K562 (cell line): ENCODE measurements at regions not wholly inside any gene's neighbourhood (a gene's known extent, or its start where the extent isn't known, plus 50 kb on each side); places are given as distances from the start of the nearest gene placed in this dataset.

Source experiments
- ATAC-seq: fragments of 200-7000 bp; cut with Tn5 transposase; 3 replicates; pipeline ENCODE4 v1.9.1; 2020; ENCODE audit warnings: moderate library complexity
- BruUV-seq: library from RNA; stranded (reverse); fragments of 400-500 nt; replicated peaks from 2 replicates; lab custom pipeline; 2021; lab: Mats Ljungman, UMichigan
- CTCF ChIA-PET: fragments of 300-600 bp; formaldehyde crosslinking; extraction: SDS; loops from one replicate; lab custom pipeline; 2021; ENCODE audit warnings: low intra/inter-chr PET ratio; lab: Yijun Ruan, JAX
- POLR2A ChIA-PET: fragments of 300-600, 350-650 bp; sonication (Branson Sonifier 250); formaldehyde crosslinking; extraction: SDS; loops from one replicate; lab custom pipeline; 2021; ENCODE audit warnings: antibody characterized with exemption, inconsistent platforms; lab: Yijun Ruan, JAX
- DNase-seq, 4 experiments: peaks; one replicate each; pipeline versions ENCODE4 v3.0.0 to v3.0.0-alpha.2; 2011 to 2018; ENCODE audit warnings: low spot score in 3 of 4, mixed read lengths in 3 of 4; ENCODE audit errors: extremely low read depth in 1 of 4
- FAIRE-seq: peaks from 2 replicates; lab custom pipeline; 2011; peaks lifted over from hg19 to GRCh38; lab: Jason Lieb, UNC
- H2AFZ ChIP-seq: 2 replicates; pipeline ENCODE4 v1.6.0; 2011; ENCODE audit warnings: low read depth, low read length, control low read depth, inconsistent platforms
- H3K27ac ChIP-seq: fragments of 200-600 bp; 3 replicates; pipeline ENCODE4 v1.8.0; 2011; ENCODE audit warnings: low read depth, mild to moderate bottlenecking, control low read depth, inconsistent platforms, low read length, moderate library complexity, mixed read lengths; ENCODE audit errors: extremely low read depth
- H3K27me3 ChIP-seq, 2 experiments: fragments of 300-600 bp in 1 of 2; 2 replicates in 1 of 2; 3 replicates in 1 of 2; pipeline versions ENCODE4 v1.6.0 to v1.8.0; 2011; ENCODE audit warnings: inconsistent platforms in 2 of 2, low read length in 2 of 2, mild to moderate bottlenecking in 1 of 2, mixed read lengths in 1 of 2, moderate library complexity in 1 of 2; ENCODE audit not compliant: control insufficient read depth in 2 of 2, insufficient read depth in 2 of 2
- H3K36me3 ChIP-seq: fragments of 300-600 bp; 3 replicates; pipeline ENCODE4 v1.8.0; 2011; ENCODE audit warnings: mild to moderate bottlenecking, low read length, inconsistent platforms; ENCODE audit not compliant: control insufficient read depth, insufficient read depth
- H3K4me1 ChIP-seq, 2 experiments: fragments of 200-600 bp in 1 of 2; replicated peaks in 1 of 2; 2 replicates in 1 of 2; 3 replicates in 1 of 2; pipeline versions ENCODE4 v1.5.1 to v1.8.0; 2011; ENCODE audit warnings: inconsistent platforms in 2 of 2, low read length in 2 of 2, mild to moderate bottlenecking in 1 of 2, mixed read lengths in 1 of 2, moderate library complexity in 1 of 2; ENCODE audit not compliant: control insufficient read depth in 2 of 2, insufficient read depth in 2 of 2
- H3K4me2 ChIP-seq: 2 replicates; pipeline ENCODE4 v1.6.1; 2011; ENCODE audit warnings: low read length, control low read depth, inconsistent platforms, mixed read lengths; ENCODE audit not compliant: insufficient read depth
- H3K4me3 ChIP-seq: fragments of 200-600 bp; sonication (generic), shearing (Covaris generic); 2 replicates; pipeline ENCODE4 v1.5.1; 2016; ENCODE audit warnings: control low read depth, inconsistent platforms
- H3K79me2 ChIP-seq: fragments of 200-600 bp; 3 replicates; pipeline ENCODE4 v1.8.0; 2011; ENCODE audit warnings: low read length, inconsistent platforms; ENCODE audit not compliant: control insufficient read depth, insufficient read depth
- H3K9ac ChIP-seq, 2 experiments: 2 replicates each; pipeline versions ENCODE4 v1.6.0 to v1.6.1; 2011; ENCODE audit warnings: low read depth in 2 of 2, low read length in 2 of 2, control low read depth in 1 of 2, inconsistent platforms in 1 of 2, mild to moderate bottlenecking in 1 of 2, mixed read lengths in 1 of 2; ENCODE audit not compliant: insufficient read depth in 1 of 2
- H3K9me1 ChIP-seq: one replicate; pipeline ENCODE4 v1.6.0; 2011; ENCODE audit warnings: inconsistent platforms, mild to moderate bottlenecking, low read length, moderate library complexity; ENCODE audit not compliant: control insufficient read depth, insufficient read depth
- H3K9me3 ChIP-seq: replicated peaks from 2 replicates; pipeline ENCODE4 v1.5.1; 2011; ENCODE audit warnings: low read depth, low read length, inconsistent platforms; ENCODE audit not compliant: control insufficient read depth, insufficient read depth
- H4K20me1 ChIP-seq: replicated peaks from 2 replicates; pipeline ENCODE4 v1.6.1; 2011; ENCODE audit warnings: low read length, inconsistent platforms, mixed read lengths; ENCODE audit not compliant: control insufficient read depth, insufficient read depth
- FOXM1 ChIP-seq, 2 experiments: fragments of 450-650 bp in 1 of 2; sonication (generic) in 1 of 2; formaldehyde crosslinking in 1 of 2; IDR thresholded peaks; 2 replicates each; pipeline versions ENCODE4 v1.6.1 to v1.9.0; 2017 to 2022; ENCODE audit warnings: low read depth in 2 of 2, mild to moderate bottlenecking in 2 of 2, missing genetic modification reagents in 1 of 2, moderate library complexity in 1 of 2
- HDAC2 ChIP-seq: fragments of 450-650 bp; IDR thresholded peaks from 2 replicates; pipeline ENCODE4 v1.6.1; 2016; ENCODE audit warnings: mild to moderate bottlenecking
- ILF3 ChIP-seq: fragments of 450-650 bp; IDR thresholded peaks from 2 replicates; pipeline ENCODE4 v1.6.1; 2018; ENCODE audit warnings: antibody characterized with exemption, mild to moderate bottlenecking, moderate library complexity, borderline replicate concordance
- KAT2B ChIP-seq: IDR thresholded peaks from one replicate; pipeline ENCODE4 v1.6.1; 2012; ENCODE audit warnings: low read depth, mild to moderate bottlenecking, control low read depth, inconsistent platforms, low read length, moderate library complexity
- L3MBTL2 ChIP-seq: fragments of 450-650 bp; IDR thresholded peaks from 2 replicates; pipeline ENCODE4 v1.6.1; 2016; ENCODE audit warnings: mild to moderate bottlenecking, moderate library complexity
- MEF2A ChIP-seq: IDR thresholded peaks from 2 replicates; pipeline ENCODE4 v1.6.1; 2011; ENCODE audit warnings: low read depth, mild to moderate bottlenecking, low read length, moderate library complexity; ENCODE audit not compliant: control insufficient read depth
- MTA2 ChIP-seq: fragments of 450-650 bp; IDR thresholded peaks from 2 replicates; pipeline ENCODE4 v1.6.1; 2016; ENCODE audit warnings: low read depth
- NBN ChIP-seq: fragments of 450-650 bp; IDR thresholded peaks from 2 replicates; pipeline ENCODE4 v1.6.1; 2016; ENCODE audit warnings: low read depth, mild to moderate bottlenecking
- SMAD1 ChIP-seq: fragments of 150-350 bp; IDR thresholded peaks from 2 replicates; pipeline ENCODE4 v1.6.1; 2014; ENCODE audit warnings: low read length, low read depth; ENCODE audit not compliant: partially characterized antibody
- SRF ChIP-seq, 2 experiments: fragments of 250-450, 450-650 bp in 1 of 2; sonication (Bioruptor Pico) in 1 of 2; sonication (generic) in 1 of 2; formaldehyde crosslinking; IDR thresholded peaks; 2 replicates each; pipeline versions ENCODE4 v1.5.0 to v1.5.1; 2020 to 2022; ENCODE audit warnings: mild to moderate bottlenecking in 1 of 2, missing genetic modification reagents in 1 of 2
- TRIM28 ChIP-seq: fragments of 450-650 bp; IDR thresholded peaks from 2 replicates; pipeline ENCODE4 v1.6.1; 2017
- WGBS: fragments of 100-300 bp; shearing (Covaris generic); methylation state at CpG from one replicate; pipeline ENCODE4 v1.1.6; 2016; ENCODE audit warnings: low coverage, mixed read lengths; ENCODE audit not compliant: insufficient coverage; ENCODE audit errors: missing lambda C conversion rate; 5-methylcytosine and 5-hydroxymethylcytosine counted together
- in situ Hi-C: fragments of 300-500 bp; cut with MboI; formaldehyde crosslinking; loops from 4 replicates; pipeline ENCODE4 v1.15.0; 2018; ENCODE audit warnings: inconsistent platforms, mixed read lengths
- intact Hi-C: fragments of 100-400 bp; cut with micrococcal nuclease; formaldehyde crosslinking; loops from 2 replicates; pipeline ENCODE4 v1.14.2; 2022
- TF ChIP-seq, protein P1 (sequence below): fragments of 250-450 bp; sonication (Bioruptor Pico); IDR thresholded peaks from 2 replicates; pipeline ENCODE4 v1.8.0; 2022; ENCODE audit warnings: inconsistent platforms, mild to moderate bottlenecking, moderate library complexity, borderline replicate concordance

DNA sequence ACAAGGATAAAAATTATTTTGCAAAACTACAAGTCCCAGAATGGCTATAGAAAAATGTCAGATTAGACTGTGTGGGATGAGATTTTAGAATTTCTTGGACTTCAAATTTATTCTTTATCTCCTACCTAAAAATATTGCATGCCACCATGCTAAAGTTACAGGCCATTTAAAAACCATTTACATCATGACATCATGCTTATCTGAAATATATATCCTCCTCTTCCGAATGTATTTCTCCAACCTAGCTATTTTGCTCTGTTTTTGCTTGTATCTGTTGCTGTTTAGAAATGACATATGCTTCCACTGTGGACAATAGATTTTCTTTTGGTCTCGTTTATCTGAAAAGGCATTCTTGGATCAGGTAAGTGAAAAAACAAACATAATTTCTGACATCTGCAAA, 471.7 kb downstream of the LRFN5 start:
- ATAC-seq (no peak), DNase-seq (no peak), FAIRE-seq (no peak)
- H3K9me1 ChIP-seq = no peaks in the 10 kb centered on the region
- no peak overlapping the region for H3K4me2 ChIP-seq
- no peak overlapping the region for H3K9ac ChIP-seq
- H3K4me1 ChIP-seq = no peaks in the 10 kb centered on the region
- TF ChIP-seq NBN (no peak), HDAC2 (no peak), MTA2 (no peak), ILF3 (no peak), SRF (CRISPR knock-in tag; IDR thresholded peaks at IDR 0.05) (no peak)
- H3K4me3 ChIP-seq = no peak overlapping the region
- H3K36me3 ChIP-seq = no peaks in the 10 kb centered on the region
- no peaks in the 10 kb centered on the region for H3K9me3 ChIP-seq
- POLR2A ChIA-PET = no interaction called here
- H2AFZ ChIP-seq = no peak overlapping the region
- BruUV-seq = no TSS peak
- H3K27me3 ChIP-seq = no peaks in the 10 kb centered on the region
- intact Hi-C loops (no loop called here), in situ Hi-C loops (no loop called here)
- CTCF ChIA-PET = no interaction called here
- no peaks in the 10 kb centered on the region for H3K79me2 ChIP-seq
- no peaks in the 10 kb centered on the region for H4K20me1 ChIP-seq
- H3K27ac ChIP-seq = no peak overlapping the region
- 0% methylated on average over 2 of the region's 2 CpGs for WGBS

DNA sequence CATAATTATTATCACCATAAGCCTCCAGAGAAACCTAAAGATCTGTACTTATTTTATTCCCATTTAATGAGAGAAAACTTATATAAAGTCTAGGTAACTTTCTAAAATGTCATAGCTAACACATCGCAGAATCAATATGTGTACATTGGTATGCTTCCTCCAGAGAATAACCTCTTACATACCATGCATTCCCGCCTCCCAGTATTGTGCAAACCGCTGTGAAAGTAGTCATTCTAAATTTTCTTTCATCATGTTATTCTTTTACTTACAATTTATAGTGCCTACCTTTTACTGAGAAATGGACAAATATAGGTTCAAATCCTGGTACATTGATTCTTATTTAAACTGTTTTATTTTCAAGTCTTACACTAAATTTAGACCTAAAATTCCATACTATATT, 463.4 kb downstream of the LRFN5 start:
- H3K4me2 ChIP-seq = no peak overlapping the region
- in situ Hi-C loops (no loop called here), intact Hi-C loops (no loop called here)
- no TSS peak for BruUV-seq
- H3K27ac ChIP-seq = no peak overlapping the region
- no peaks in the 10 kb centered on the region for H4K20me1 ChIP-seq
- H3K4me3 ChIP-seq = no peak overlapping the region
- ChIA-PET POLR2A (no interaction called here), CTCF (no interaction called here)
- no peaks in the 10 kb centered on the region for H3K36me3 ChIP-seq
- H2AFZ ChIP-seq = no peak overlapping the region
- no peak for TF ChIP-seq L3MBTL2
- TF ChIP-seq, protein P1, sequence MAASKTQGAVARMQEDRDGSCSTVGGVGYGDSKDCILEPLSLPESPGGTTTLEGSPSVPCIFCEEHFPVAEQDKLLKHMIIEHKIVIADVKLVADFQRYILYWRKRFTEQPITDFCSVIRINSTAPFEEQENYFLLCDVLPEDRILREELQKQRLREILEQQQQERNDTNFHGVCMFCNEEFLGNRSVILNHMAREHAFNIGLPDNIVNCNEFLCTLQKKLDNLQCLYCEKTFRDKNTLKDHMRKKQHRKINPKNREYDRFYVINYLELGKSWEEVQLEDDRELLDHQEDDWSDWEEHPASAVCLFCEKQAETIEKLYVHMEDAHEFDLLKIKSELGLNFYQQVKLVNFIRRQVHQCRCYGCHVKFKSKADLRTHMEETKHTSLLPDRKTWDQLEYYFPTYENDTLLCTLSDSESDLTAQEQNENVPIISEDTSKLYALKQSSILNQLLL (CRISPR knock-in tag) = no peak
- TF ChIP-seq SMAD1 = no peak
- TF ChIP-seq MEF2A = no peak
- no peak for TF ChIP-seq FOXM1 (IDR thresholded peaks at IDR 0.05; ENCODE audit: low read depth)
- no peak for TF ChIP-seq FOXM1 (CRISPR knock-in tag; IDR thresholded peaks at IDR 0.05; ENCODE audit: low read depth)
- no peak for TF ChIP-seq KAT2B
- no peak for TF ChIP-seq TRIM28
- WGBS = 3% methylated on average over 3 of the region's 3 CpGs
- no peak for DNase-seq
- H3K27me3 ChIP-seq = no peaks in the 10 kb centered on the region
- H3K9me3 ChIP-seq = no peaks in the 10 kb centered on the region
- no peaks in the 10 kb centered on the region for H3K9me1 ChIP-seq
- H3K9ac ChIP-seq = no peak overlapping the region
- no peaks in the 10 kb centered on the region for H3K79me2 ChIP-seq
- H3K4me1 ChIP-seq = no peaks in the 10 kb centered on the region
- ATAC-seq = no peak
- FAIRE-seq = no peak
